NT2/D1 (cell line): ENCODE measurements at regions not wholly inside any gene's neighbourhood (a gene's known extent, or its start where the extent isn't known, plus 50 kb on each side); places are given as distances from the start of the nearest gene placed in this dataset.

Experiments used
- SUZ12 ChIP-seq: IDR thresholded peaks from 2 replicates; pipeline ENCODE4 v1.6.1; 2011; ENCODE audit not compliant: insufficient read length, insufficient read depth; ENCODE audit errors: extremely low read depth
- YY1 ChIP-seq: IDR thresholded peaks from 2 replicates; pipeline ENCODE4 v1.6.1; 2011; ENCODE audit not compliant: insufficient read length, insufficient read depth
- ZNF274 ChIP-seq: IDR thresholded peaks from 2 replicates; pipeline ENCODE4 v1.6.1; 2011; ENCODE audit warnings: mild to moderate bottlenecking, low read depth, low read length

- TF ChIP-seq ZNF274, result no peak
- TF ChIP-seq YY1, result no peak
- no peak for TF ChIP-seq SUZ12
Observed at GRCh38 chr2:66137606-66138130, 297.3 kb upstream of the MEIS1 start.
